GM21576 (cell line): ENCODE measurements at regions not wholly inside any gene's neighbourhood (a gene's known extent, or its start where the extent isn't known, plus 50 kb on each side); places are given as distances from the start of the nearest gene placed in this dataset.

ENCODE experiments used
- ATAC-seq: cut with Tn5 transposase; IDR thresholded peaks from one replicate; pipeline ENCODE4 v1.9.1; 2021; ENCODE audit warnings: mild to moderate bottlenecking, moderate library complexity; ENCODE audit not compliant: unreplicated experiment

GRCh38 chr16:74183601-74184360, 112.8 kb upstream of the PSMD7 start:
- no peak for ATAC-seq

GRCh38 chr16:74169687-74170376, 126.8 kb upstream of the PSMD7 start:
- no peak for ATAC-seq

GRCh38 chr16:74169066-74169465, 127.5 kb upstream of the PSMD7 start:
- no peak for ATAC-seq

GRCh38 chr16:74168445-74168844, 128.2 kb upstream of the PSMD7 start:
- ATAC-seq: no peak

- no peak for ATAC-seq
These were observed 130.2 kb upstream of the PSMD7 start for GRCh38 chr16:74166456-74166855.

- ATAC-seq: no peak
These were observed 131.0 kb upstream of the PSMD7 start for GRCh38 chr16:74165566-74166080.

- ATAC-seq: no peak
These were observed 135.9 kb upstream of the PSMD7 start for GRCh38 chr16:74160759-74161158.

- no peak for ATAC-seq
These were observed 142.8 kb upstream of the PSMD7 start for GRCh38 chr16:74153773-74154172.

GRCh38 chr16:74146643-74147042, 150.0 kb upstream of the PSMD7 start:
- no peak for ATAC-seq

GRCh38 chr16:74143171-74143570, 153.4 kb upstream of the PSMD7 start:
- ATAC-seq: no peak

- no peak for ATAC-seq
These were observed 155.6 kb upstream of the PSMD7 start for GRCh38 chr16:74141015-74141414.

GRCh38 chr16:74140557-74140956, 156.1 kb upstream of the PSMD7 start:
- ATAC-seq: no peak

GRCh38 chr16:74123826-74124225, 172.8 kb upstream of the PSMD7 start:
- no peak for ATAC-seq

- no peak for ATAC-seq
These were observed 173.4 kb upstream of the PSMD7 start for GRCh38 chr16:74123195-74123594.

- ATAC-seq: no peak
These were observed 178.8 kb upstream of the PSMD7 start for GRCh38 chr16:74117798-74118197.

- ATAC-seq: no peak
These were observed 183.1 kb upstream of the PSMD7 start for GRCh38 chr16:74113545-74113944.

- no peak for ATAC-seq
These were observed 185.1 kb upstream of the PSMD7 start for GRCh38 chr16:74111456-74111982.

GRCh38 chr16:74107795-74108610, 188.6 kb upstream of the PSMD7 start:
- ATAC-seq: peak; percentile 67

- ATAC-seq: no peak
These were observed 192.6 kb upstream of the PSMD7 start for GRCh38 chr16:74104022-74104421.

- ATAC-seq: no peak
These were observed 195.1 kb upstream of the PSMD7 start for GRCh38 chr16:74101379-74102137.
